NCI-H1694 treated with DMSO at 0.1 percent for 48 hours (cell line): ENCODE measurements at regions not wholly inside any gene's neighbourhood (a gene's known extent, or its start where the extent isn't known, plus 50 kb on each side); places are given as distances from the start of the nearest gene placed in this dataset.

Source experiments
- DNase-seq: peaks from one replicate; lab custom pipeline; 2025; lab: John Stamatoyannopoulos, UW

DNA sequence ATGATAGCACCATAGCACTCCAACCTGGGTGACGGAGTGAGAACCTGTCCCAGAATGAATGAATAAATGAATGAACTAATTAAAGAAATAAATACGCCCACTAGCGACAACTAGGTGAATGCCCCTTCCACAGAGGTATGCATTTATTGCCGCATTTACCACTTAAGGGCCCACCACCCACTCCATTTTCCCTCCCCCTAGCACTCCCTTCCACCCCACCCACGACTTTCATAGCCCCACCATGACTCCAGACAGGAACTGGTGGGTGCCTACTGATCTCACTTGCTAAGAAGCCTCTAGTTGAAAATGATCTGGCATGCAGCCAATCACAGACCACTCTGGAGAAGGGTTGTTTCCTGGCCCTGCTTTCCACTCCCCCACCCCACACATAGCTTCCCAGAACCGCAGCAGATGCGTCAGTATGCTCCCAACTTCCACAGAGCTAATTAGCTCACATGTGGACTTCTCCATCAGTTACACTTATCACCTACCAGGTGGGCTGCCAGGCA, 167.6 kb downstream of the WT1 start:
- DNase-seq = no peak

GRCh38 chr11:32273931-32274330, 161.4 kb downstream of the WT1 start:
- DNase-seq = no peak

- DNase-seq = peak; percentile 12
Observed at GRCh38 chr11:32279672-32280071, 155.7 kb downstream of the WT1 start.

DNA sequence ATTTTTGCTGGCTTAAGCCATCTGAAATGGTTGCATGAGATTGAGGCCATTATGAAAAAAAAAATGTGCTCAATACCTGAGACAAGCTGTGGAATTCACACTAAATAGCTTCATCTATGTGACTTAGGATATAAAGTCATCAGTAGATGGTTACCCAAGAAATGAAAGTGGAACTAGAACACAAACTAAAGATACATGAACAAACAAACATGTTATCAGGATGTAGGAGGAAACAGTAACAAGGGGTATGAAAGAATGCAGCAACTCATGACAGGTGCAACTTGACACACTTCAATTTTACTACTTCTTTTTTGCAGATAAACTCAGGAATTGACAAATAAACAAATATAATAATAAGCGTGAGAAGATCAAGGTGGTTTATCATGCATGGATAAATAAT, 155.0 kb downstream of the WT1 start:
- DNase-seq = no peak

- no peak for DNase-seq
Observed at GRCh38 chr11:32288276-32288675, 147.1 kb downstream of the WT1 start.

DNA sequence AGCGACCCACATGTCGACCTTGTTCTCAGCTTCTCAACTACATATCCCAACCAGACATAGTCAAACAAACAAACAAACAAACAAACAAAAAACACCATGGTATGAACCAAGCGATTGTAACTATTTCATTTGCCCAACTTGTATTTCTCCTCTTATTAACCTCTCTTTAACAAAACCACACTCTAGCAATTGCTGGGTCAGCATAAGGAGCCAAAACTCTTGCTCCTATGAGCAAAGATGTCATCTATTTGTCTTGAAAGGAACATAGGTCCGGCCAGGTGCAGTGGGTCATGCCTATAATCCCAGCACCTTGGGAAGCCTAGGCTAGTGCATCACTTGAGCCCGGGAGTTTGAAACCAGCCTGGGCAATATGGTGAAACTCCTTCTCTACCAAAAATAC, 145.6 kb downstream of the WT1 start:
- DNase-seq = no peak

GRCh38 chr11:32290783-32291182, 144.6 kb downstream of the WT1 start:
- no peak for DNase-seq

DNA sequence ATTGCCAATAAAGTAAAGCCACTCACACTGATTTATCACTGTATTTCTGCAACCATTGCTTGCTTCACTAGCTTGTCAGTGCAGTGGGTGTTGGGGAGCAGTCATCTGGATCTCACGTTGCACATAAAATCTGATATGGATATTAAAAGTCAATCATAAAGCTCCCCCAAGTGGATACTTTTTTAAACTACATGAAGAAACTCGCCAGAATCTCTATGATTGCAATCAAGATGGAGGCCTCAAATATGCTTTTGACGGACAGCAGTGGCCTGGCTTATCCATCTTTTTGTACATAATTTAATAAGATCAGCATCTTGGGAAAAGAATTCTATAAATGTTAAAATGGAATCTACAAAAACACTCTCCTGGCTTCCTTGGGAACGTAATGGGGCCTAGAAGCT, 137.7 kb downstream of the WT1 start:
- peak; percentile 98 for DNase-seq

DNA sequence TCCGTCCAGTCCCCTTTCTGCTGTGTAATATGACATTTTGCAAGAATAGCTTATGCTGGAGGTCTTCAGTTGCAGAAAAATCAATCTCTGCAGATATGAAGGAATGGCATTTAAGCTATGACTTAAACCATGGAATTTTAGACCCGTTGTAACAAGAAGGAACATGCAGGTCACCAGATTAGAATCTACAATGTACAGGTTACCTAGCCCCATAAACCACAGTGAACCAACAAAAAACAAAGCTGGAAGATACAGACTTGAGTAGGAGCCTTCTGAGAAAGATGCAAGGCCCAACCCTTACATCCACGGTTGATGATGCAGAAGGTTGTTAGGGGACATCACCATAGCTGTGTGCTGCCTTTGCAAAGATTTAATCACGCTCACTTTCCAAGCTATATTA, 132.5 kb downstream of the WT1 start:
- no peak for DNase-seq

GRCh38 chr11:32304521-32304920, 130.8 kb downstream of the WT1 start:
- peak; percentile 18 for DNase-seq

DNA sequence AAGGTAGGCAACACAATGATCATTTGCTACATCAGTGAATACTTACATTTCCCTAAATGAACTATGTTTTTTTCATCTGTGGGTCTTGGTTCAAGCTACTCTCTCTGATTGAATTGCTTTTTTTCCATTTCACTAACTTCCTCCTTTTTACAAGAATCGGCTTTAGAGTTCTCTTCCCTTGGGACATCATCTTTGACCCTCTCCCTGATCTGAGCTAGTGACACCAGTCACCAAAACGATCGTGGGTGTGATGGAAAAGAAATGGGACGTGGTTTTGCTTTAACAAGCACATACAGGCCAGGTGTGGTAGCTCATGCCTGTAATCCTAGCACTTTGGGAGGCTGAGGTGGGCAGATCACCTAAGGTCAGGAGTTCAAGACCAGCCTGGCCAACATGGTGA, 129.9 kb downstream of the WT1 start:
- DNase-seq = no peak

DNA sequence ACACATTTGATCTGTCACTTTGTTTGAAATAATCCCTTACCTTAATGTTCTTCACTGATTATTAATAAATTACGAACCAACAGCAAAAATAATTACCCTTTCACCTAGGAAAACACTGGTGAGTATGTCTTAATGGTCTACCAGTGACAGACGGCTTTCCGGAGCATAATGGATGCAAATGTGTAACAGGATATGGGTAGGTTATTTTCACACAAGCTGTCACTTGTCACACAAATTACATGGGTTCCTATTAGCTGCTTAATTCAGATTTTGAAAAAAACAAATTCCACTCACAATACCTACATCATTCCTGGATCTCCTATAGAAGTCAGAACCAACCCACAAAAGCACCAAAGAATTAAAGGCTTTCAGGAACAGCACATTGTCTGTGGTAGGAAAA, 127.9 kb downstream of the WT1 start:
- peak; percentile 95 for DNase-seq

DNA sequence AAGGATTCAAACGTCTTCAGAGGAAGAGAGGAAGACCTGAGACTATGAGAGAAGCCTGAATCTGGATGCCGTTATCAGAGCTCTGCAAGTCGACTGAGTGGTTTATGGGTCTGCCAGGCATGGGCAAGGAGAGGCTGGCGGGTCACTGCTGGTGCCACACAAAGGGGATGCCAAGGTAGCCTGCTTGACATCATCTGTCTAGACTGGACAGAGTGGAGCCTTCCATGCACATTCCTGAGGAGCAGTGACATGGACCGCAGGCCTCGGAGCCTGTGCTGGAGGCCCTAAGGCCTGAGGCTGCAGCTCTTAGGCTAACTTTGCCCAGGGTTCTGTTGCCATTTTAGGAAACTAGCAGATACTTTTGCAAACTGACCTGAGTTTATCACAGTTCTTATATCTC, 127.4 kb downstream of the WT1 start:
- no peak for DNase-seq

- peak; percentile 75 for DNase-seq
Observed at GRCh38 chr11:32309530-32310213, 125.7 kb downstream of the WT1 start.

DNA sequence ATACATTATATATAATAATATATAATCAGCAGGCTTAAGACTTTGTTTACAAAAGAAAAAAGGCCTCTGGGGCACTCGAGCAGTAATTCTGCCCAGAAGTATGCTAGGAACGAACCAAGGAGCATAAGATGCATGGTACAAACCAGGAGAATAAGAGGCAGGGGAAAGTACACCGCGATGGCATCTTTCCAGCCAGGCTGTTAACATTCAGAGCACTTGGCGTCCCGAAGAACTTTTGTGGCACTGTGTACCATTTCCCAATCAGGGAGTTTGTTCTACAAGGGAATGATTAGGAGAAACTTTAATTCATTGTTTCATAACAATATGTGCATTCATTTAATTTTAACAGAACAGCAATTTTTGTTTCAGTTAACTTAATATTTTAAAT, 125.1 kb downstream of the WT1 start:
- DNase-seq = no peak

DNA sequence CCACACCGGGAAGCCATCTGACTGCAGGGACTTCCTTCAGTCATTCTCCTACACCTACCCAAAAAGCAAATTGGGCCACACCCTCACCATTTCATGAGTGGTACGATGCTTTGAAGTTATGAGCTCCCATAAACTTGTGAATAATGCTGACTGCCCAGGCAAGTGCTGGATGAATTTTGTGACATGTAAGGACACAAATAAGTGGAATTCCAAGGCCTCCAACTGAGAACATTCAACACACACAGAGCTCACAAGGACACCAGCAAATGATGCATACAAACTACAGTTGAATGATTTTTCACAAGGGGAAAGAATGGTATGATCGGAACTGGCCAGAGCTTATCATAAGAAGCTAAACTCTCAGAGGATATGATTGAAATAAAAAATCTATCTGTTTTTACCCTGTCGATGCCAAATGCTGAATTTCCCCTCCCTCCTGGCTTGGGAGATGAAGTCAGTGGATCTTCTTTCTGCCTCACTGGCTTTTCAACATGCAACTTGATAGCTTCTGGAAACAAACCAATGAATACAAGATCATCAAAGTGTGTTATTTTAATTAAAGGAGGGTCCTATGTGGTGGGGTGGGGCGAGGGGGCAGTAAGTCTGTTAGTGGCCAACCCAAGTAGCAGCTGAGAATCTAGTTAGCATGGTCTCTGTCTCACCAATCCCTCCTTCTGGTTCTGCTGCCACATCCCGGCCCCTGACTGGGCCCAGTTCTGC, 123.8 kb downstream of the WT1 start:
- peak; percentile 86 for DNase-seq

GRCh38 chr11:32312206-32312817, 123.0 kb downstream of the WT1 start:
- no peak for DNase-seq

GRCh38 chr11:32312865-32313403, 122.4 kb downstream of the WT1 start:
- peak; percentile 84 for DNase-seq

DNA sequence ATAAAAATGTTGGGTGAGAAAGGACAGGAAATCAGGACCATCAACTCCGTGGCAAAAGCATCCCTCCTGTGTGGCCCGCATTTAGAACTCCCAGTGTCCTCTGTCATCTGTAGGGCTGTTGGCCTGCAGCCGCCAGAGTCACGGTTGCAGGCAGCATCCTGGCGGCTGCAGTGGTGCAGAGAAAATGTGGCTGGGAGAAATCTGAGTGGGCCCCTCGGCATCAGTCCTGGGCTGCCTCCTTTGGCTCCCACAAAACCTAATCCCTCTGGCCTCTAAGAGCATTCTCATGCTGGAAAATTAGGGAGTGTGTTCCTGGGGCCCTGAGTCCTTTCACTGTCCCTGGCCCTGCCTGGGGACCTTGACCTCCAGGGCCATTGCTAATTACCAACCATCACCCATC, 121.9 kb downstream of the WT1 start:
- no peak for DNase-seq

GRCh38 chr11:32315121-32315520, 120.2 kb downstream of the WT1 start:
- DNase-seq = no peak

DNA sequence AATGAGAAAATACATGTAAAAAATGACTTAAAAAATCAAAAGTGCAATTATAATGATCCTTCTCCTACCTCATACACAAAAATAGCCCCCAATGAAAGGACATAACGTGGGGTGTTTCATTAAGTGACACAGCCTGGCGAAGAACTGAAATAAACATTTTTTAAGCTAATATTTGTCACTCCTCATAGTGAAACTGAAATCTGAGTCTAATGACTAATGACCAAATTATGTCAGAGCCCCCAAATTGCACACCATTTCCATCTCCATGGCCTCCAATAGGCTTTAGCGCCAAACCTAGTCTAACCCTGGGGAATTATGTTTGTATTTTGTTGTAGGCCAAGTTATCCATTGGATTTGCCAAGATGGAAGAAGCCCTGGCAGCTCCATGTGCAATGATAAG, 119.1 kb downstream of the WT1 start:
- DNase-seq = no peak

DNA sequence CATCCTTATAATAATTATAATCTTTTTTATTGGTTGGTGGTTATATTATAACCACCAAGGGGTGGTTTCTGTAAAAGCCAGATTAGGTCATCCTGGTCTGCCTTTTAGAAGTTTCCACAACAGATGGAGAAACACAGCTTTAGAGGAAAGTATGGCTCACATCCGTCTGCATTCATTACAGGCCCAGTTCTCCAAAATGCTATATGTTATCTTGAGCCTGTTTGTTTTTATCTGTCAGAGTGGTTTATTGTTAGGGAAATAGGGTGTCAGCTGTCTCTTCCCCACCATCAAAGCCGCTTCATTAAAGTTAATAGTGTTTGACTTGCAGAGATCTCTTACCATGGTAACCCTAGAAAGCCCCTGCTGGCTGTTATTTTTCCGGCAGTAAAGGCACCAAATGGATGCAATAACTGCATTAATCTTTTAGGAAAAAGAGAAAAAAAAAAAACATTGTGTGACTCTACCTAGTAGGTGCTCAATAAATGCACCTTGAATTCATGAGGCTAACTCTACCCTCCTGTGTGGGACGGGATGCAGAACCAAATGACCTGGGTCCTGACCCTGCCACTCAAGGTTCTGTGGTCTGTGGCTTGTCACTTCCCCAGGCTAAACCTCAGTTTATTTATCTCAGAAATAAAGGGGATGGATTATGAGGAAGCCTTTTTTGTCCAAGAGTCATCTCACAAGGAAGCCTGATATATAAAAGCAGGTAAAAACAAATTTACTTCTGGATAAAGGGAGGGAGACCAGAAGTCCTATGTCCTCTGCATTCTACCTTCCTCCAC, 118.3 kb downstream of the WT1 start:
- DNase-seq = peak; percentile 85
